Neural progenitor cell (in vitro differentiated cells): ENCODE measurements at regions not wholly inside any gene's neighbourhood (a gene's known extent, or its start where the extent isn't known, plus 50 kb on each side); places are given as distances from the start of the nearest gene placed in this dataset.

Experiments
- DNase-seq: peaks from one replicate; pipeline ENCODE4 v3.0.0-alpha.2; 2016; ENCODE audit warnings: low spot score
- H2AFZ ChIP-seq: fragments of 200-600 bp; sonication (generic); replicated peaks from 2 replicates; pipeline ENCODE4 v1.6.1; 2016; ENCODE audit warnings: antibody characterized with exemption
- H3F3A ChIP-seq: fragments of 200-600 bp; sonication (generic); 2 replicates; pipeline ENCODE4 v1.6.1; 2016; ENCODE audit warnings: antibody characterized with exemption, low read depth
- H3K27ac ChIP-seq: fragments of 200-600 bp; sonication (generic); 2 replicates; pipeline ENCODE4 v1.5.1; 2016; ENCODE audit warnings: mild to moderate bottlenecking
- H3K27me3 ChIP-seq: fragments of 200-600 bp; sonication (generic); 2 replicates; pipeline ENCODE4 v1.6.1; 2016; ENCODE audit warnings: mild to moderate bottlenecking, moderate library complexity
- H3K36me3 ChIP-seq: fragments of 200-600 bp; sonication (generic); 2 replicates; pipeline ENCODE4 v1.5.1; 2016
- H3K4me1 ChIP-seq: fragments of 200-600 bp; sonication (generic); 2 replicates; pipeline ENCODE4 v1.6.1; 2016; ENCODE audit warnings: mixed run types
- H3K4me2 ChIP-seq: fragments of 200-600 bp; sonication (generic); 2 replicates; pipeline ENCODE4 v1.6.1; 2016
- H3K4me3 ChIP-seq: fragments of 200-600 bp; sonication (generic); 2 replicates; pipeline ENCODE4 v1.5.1; 2016
- H3K79me2 ChIP-seq: fragments of 200-600 bp; sonication (generic); 2 replicates; pipeline ENCODE4 v1.6.1; 2016; ENCODE audit warnings: low read depth
- H3K9ac ChIP-seq: fragments of 200-600 bp; sonication (generic); 2 replicates; pipeline ENCODE4 v1.6.1; 2016
- H3K9me3 ChIP-seq: fragments of 200-600 bp; sonication (generic); 2 replicates; pipeline ENCODE4 v1.5.1; 2016; ENCODE audit warnings: low read depth
- H4K20me1 ChIP-seq: fragments of 200-600 bp; sonication (generic); 2 replicates; pipeline ENCODE4 v1.6.1; 2016; ENCODE audit warnings: low read depth
- H3K27ac Mint-ChIP-seq: 3 replicates; pipeline ENCODE4 v1.8.0; 2021; ENCODE audit warnings: mixed read lengths
- H3K27me3 Mint-ChIP-seq: 2 replicates; pipeline ENCODE4 v1.8.0; 2022; ENCODE audit warnings: low read depth, mild to moderate bottlenecking, inconsistent platforms, moderate library complexity, mixed read lengths; ENCODE audit not compliant: insufficient read depth
- H3K36me3 Mint-ChIP-seq: 3 replicates; pipeline ENCODE4 v1.8.0; 2021; ENCODE audit warnings: mixed read lengths
- H3K4me1 Mint-ChIP-seq: 3 replicates; pipeline ENCODE4 v1.8.0; 2021; ENCODE audit warnings: mixed read lengths
- H3K4me3 Mint-ChIP-seq: 3 replicates; pipeline ENCODE4 v1.8.0; 2021; ENCODE audit warnings: mild to moderate bottlenecking, moderate library complexity, mixed read lengths
- H3K9me3 Mint-ChIP-seq: 3 replicates; pipeline ENCODE4 v1.8.0; 2020; ENCODE audit warnings: mixed read lengths
- EZH2 ChIP-seq: fragments of 200-600 bp; sonication (generic); IDR thresholded peaks from 2 replicates; pipeline ENCODE4 v1.6.1; 2017; ENCODE audit warnings: antibody characterized with exemption, mild to moderate bottlenecking, moderate library complexity
- EZH2phosphoT487 ChIP-seq: fragments of 200-600 bp; sonication (generic); IDR thresholded peaks from 2 replicates; pipeline ENCODE4 v1.6.1; 2017; ENCODE audit warnings: antibody characterized with exemption
- TF ChIP-seq, protein P1 (sequence below): fragments of 200-600 bp; sonication (generic); IDR thresholded peaks from 2 replicates; pipeline ENCODE4 v1.5.1; 2017; ENCODE audit warnings: antibody characterized with exemption, mild to moderate bottlenecking

DNA sequence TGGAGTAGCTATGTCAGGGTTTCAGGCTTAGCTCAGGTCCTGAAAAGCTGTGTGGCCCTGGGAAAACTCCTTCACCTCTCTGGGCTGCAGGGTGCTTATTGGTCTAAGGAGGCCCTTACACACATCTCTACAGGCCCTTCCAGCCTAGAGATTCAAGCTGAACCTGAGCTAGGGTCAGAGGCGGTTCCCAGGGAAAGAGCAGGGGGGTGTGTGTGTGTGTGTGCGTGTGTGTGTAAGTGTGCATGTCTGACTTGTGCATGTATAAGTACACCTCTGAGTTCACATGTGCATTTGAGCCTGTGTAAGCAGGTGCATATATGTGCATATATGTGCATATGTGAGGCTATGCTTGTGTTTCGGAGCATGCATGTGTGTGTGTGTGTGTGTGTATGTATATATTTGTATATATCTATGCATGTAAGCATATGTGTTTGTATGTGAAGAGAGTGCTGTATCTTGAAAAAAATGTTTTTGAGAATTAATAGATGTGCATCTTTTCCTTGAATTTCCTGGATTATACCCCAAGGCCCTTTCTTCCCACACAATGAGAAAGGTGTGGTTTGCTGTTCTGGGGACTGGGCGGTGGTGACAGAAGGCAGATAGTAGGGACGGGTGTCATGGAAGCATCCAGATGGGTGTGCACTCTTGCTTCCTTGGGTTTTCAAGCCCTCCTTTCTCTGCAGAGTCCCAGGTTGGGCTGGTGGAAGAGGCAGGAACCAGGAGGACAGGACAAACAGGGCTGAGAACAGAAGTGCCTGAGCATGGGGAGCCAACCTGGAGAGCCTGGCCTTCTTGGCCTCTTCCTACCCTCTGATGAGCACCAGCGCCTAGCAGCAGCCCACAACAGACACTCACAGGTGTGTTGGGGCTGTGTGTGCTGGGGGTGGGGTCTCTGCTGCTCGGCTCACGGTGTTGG lies 150.3 kb upstream of the TSHZ3 start:
- Histone ChIP-seq H3K79me2 (no peaks in the 10 kb centered on the region), H3K27ac (no peak overlapping the region), H3K36me3 (no peaks in the 10 kb centered on the region), H3K27me3 (no peaks in the 10 kb centered on the region), H3K4me2 (no peak overlapping the region), H3K9ac (no peak overlapping the region), H3K4me3 (no peak overlapping the region), H4K20me1 (no peaks in the 10 kb centered on the region), H3K9me3 (no peaks in the 10 kb centered on the region), H3F3A (no peaks in the 10 kb centered on the region), H2AFZ (no peak overlapping the region), H3K4me1 (no peaks in the 10 kb centered on the region)
- no peaks in the 10 kb centered on the region for H3K9me3 Mint-ChIP-seq
- TF ChIP-seq EZH2 (no peak), EZH2phosphoT487 (no peak)
- TF ChIP-seq, protein P1, sequence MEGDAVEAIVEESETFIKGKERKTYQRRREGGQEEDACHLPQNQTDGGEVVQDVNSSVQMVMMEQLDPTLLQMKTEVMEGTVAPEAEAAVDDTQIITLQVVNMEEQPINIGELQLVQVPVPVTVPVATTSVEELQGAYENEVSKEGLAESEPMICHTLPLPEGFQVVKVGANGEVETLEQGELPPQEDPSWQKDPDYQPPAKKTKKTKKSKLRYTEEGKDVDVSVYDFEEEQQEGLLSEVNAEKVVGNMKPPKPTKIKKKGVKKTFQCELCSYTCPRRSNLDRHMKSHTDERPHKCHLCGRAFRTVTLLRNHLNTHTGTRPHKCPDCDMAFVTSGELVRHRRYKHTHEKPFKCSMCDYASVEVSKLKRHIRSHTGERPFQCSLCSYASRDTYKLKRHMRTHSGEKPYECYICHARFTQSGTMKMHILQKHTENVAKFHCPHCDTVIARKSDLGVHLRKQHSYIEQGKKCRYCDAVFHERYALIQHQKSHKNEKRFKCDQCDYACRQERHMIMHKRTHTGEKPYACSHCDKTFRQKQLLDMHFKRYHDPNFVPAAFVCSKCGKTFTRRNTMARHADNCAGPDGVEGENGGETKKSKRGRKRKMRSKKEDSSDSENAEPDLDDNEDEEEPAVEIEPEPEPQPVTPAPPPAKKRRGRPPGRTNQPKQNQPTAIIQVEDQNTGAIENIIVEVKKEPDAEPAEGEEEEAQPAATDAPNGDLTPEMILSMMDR: no peak
- H3K27ac Mint-ChIP-seq: no peak overlapping the region
- H3K27me3 Mint-ChIP-seq: peaks cover 11% of the 10 kb centered on the region
- no peaks in the 10 kb centered on the region for H3K36me3 Mint-ChIP-seq
- H3K4me3 Mint-ChIP-seq: no peak overlapping the region
- DNase-seq: no peak
- no peaks in the 10 kb centered on the region for H3K4me1 Mint-ChIP-seq

DNA sequence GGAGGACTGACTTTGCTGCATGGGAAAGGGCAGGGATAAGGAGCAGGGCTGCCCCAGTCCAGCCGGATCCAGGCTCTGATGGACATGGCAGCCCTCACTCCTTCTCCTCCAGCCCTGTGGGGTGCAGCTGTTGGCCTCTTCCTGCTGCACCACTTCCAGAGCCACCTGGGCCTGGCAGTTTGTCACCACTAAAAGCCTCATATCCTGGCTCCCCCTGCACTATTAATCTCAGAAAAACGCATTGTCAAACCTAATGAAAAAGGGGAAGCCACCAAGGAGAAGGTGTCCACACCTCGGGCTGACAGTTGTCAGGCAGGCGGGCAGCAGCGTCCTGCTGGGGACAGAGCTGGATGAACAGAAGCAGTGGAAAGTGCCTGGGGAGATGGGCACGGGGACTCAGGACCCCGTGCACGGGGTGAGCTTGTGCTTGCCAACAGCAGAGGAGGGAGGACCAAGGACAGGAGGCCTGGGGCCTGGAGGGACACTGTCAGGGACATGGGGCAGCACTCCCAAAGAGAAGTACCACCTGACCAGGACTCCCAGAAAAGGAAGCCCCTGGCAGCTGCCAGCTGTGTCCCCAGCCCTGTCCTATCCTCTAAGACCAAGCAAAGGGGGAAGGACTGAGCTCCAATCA lies 151.1 kb upstream of the TSHZ3 start:
- peak overlapping the region; percentile 52 for H3K4me3 Mint-ChIP-seq
- H3K27ac Mint-ChIP-seq: no peak overlapping the region
- DNase-seq: no peak
- Histone ChIP-seq H4K20me1 (no peaks in the 10 kb centered on the region), H3K27me3 (no peaks in the 10 kb centered on the region), H3K4me1 (no peaks in the 10 kb centered on the region), H3K9me3 (no peaks in the 10 kb centered on the region), H3K4me3 (no peak overlapping the region), H3F3A (no peaks in the 10 kb centered on the region), H3K27ac (no peak overlapping the region), H3K36me3 (no peaks in the 10 kb centered on the region), H3K9ac (no peak overlapping the region), H2AFZ (no peak overlapping the region), H3K79me2 (no peaks in the 10 kb centered on the region), H3K4me2 (no peak overlapping the region)
- TF ChIP-seq EZH2 (no peak), EZH2phosphoT487 (no peak)
- TF ChIP-seq, protein P1: no peak
- no peaks in the 10 kb centered on the region for H3K4me1 Mint-ChIP-seq
- no peaks in the 10 kb centered on the region for H3K9me3 Mint-ChIP-seq
- no peaks in the 10 kb centered on the region for H3K36me3 Mint-ChIP-seq
- H3K27me3 Mint-ChIP-seq: peaks cover 9% of the 10 kb centered on the region

DNA sequence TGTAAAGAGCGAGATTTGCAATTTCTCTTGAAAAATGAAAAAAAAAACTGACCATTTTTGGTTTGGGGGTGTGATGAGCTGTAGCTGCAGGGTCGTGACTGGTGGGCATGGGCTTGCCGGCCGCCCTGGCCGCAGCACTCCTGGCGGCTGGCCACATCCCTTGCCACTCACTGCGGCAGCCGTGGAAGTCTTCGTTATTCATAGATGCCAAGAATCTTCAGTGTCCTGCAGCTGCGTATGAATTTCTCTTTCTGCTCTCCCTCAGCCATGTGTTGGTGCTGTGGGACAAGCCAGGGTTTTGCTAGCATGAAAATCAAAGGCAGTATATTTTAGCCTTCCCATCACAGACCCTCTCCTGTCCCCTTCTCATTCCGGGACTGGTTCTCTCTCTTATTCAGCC lies 151.7 kb upstream of the TSHZ3 start:
- no peak for DNase-seq
- H3K4me3 ChIP-seq: no peak overlapping the region
- no peak overlapping the region for H3K9ac ChIP-seq
- no peak overlapping the region for H3K4me2 ChIP-seq
- Mint-ChIP-seq H3K27me3 (peaks cover 9% of the 10 kb centered on the region), H3K9me3 (peaks cover 2% of the 10 kb centered on the region), H3K27ac (no peak overlapping the region), H3K4me1 (no peaks in the 10 kb centered on the region), H3K36me3 (no peaks in the 10 kb centered on the region), H3K4me3 (no peak overlapping the region)
- no peak overlapping the region for H3K27ac ChIP-seq
- no peaks in the 10 kb centered on the region for H3K27me3 ChIP-seq
- TF ChIP-seq EZH2 (no peak), EZH2phosphoT487 (no peak)
- TF ChIP-seq, protein P1: no peak
- H3F3A ChIP-seq: no peaks in the 10 kb centered on the region
- no peaks in the 10 kb centered on the region for H3K4me1 ChIP-seq
- H3K9me3 ChIP-seq: no peaks in the 10 kb centered on the region
- H3K79me2 ChIP-seq: no peaks in the 10 kb centered on the region
- no peak overlapping the region for H2AFZ ChIP-seq
- H4K20me1 ChIP-seq: no peaks in the 10 kb centered on the region
- no peaks in the 10 kb centered on the region for H3K36me3 ChIP-seq
